ENCODE measurements at regions not wholly inside any gene's neighbourhood (a gene's known extent, or its start where the extent isn't known, plus 50 kb on each side); places are given as distances from the start of the nearest gene placed in this dataset.

DNA sequence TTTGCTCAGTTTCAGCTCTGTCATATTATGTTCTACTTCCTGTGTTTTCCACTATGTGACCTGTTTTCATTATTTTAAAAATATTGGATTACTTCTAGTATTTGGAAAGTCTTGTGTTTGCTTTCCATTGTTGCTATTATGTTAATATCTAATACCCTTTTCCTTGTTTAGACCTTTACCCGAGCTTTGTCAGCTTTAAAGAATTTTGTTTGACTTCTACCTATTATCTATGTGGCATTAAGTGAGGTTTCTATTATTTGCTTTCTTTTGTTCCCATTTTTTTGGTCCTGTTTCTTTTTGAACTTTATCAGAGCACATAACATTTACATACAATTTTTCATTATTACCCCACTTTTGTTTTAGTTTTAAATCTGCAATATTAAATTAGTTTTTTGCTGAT lies 202.7 kb downstream of the MANEA start:
- Histone ChIP-seq H3K36me3 (ENCODE audit: control insufficient read depth in 2 of 2, insufficient read depth in 2 of 2, low read length in 1 of 2) (no peaks in the 10 kb centered on the region), H3K4me3 (no peak overlapping the region), H3K9me3 (replicated peaks; ENCODE audit: control insufficient read depth, insufficient read depth, low read length) (no peaks in the 10 kb centered on the region), H3K79me2 (ENCODE audit: control insufficient read depth, insufficient read depth, low read length) (no peaks in the 10 kb centered on the region), H2AFZ (ENCODE audit: control insufficient read depth, low read depth, low read length) (no peak overlapping the region), H3K4me2 (ENCODE audit: control insufficient read depth, insufficient read depth) (no peak overlapping the region), H3K27ac (ENCODE audit: control insufficient read depth, insufficient read depth) (no peak overlapping the region), H3K9ac (ENCODE audit: control insufficient read depth, insufficient read depth, low read length) (no peak overlapping the region), H3K4me1 (ENCODE audit: control insufficient read depth, insufficient read depth, low read length) (no peaks in the 10 kb centered on the region), H3K27me3 (replicated peaks in 1 of 2; ENCODE audit: control insufficient read depth in 2 of 2, insufficient read depth in 2 of 2, low read length in 1 of 2) (no peaks in the 10 kb centered on the region), H4K20me1 (ENCODE audit: control insufficient read depth, insufficient read depth) (no peaks in the 10 kb centered on the region)
- ChIA-PET POLR2A (no interaction called here), RAD21 (ENCODE audit: unreplicated experiment) (no interaction called here), CTCF (no interaction called here), SMC1A (ENCODE audit: uncharacterized antibody, unreplicated experiment) (no interaction called here)
- ATAC-seq (no peak), DNase-seq (ENCODE audit: low read depth, low spot score) (no peak), FAIRE-seq (no peak)
- in situ Hi-C loops (cut with MboI) = no loop called here
- 6% methylated on average over 1 of the region's 1 CpG for WGBS (ENCODE audit: insufficient coverage, insufficient replicate concordance, low lambda C conversion rate, missing lambda C conversion rate)
- BruUV-seq (replicated peaks) = no TSS peak
- TF ChIP-seq HDAC2 (IDR thresholded peaks at IDR 0.05) (no peak), FOXK2 (IDR thresholded peaks at IDR 0.05) (no peak), USF1 (IDR thresholded peaks at IDR 0.05; ENCODE audit: borderline replicate concordance, extremely low read length, insufficient read depth, low read depth, low read length) (no peak), NRF1 (conservative IDR thresholded peaks at IDR 0.05; ENCODE audit: low read depth, low read length) (no peak), ESRRA (IDR thresholded peaks at IDR 0.05; ENCODE audit: low read length) (no peak), SMARCA5 (IDR thresholded peaks at IDR 0.05) (no peak), FOS (IDR thresholded peaks at IDR 0.05; ENCODE audit: borderline replicate concordance, extremely low read depth, insufficient read length) (no peak), HDAC6 (IDR thresholded peaks at IDR 0.05; ENCODE audit: unreplicated experiment) (no peak), SUPT20H (IDR thresholded peaks at IDR 0.05; ENCODE audit: borderline replicate concordance, control insufficient read depth, low read depth, low read length) (no peak), ZNF384 (IDR thresholded peaks at IDR 0.05; ENCODE audit: borderline replicate concordance, low read depth, low read length) (no peak), CBFB (IDR thresholded peaks at IDR 0.05; ENCODE audit: low read depth) (no peak), IRF3 (IDR thresholded peaks at IDR 0.05) (no peak), CREB1 (IDR thresholded peaks at IDR 0.05; ENCODE audit: low read depth) (no peak)
- TF ChIP-seq, protein P1, sequence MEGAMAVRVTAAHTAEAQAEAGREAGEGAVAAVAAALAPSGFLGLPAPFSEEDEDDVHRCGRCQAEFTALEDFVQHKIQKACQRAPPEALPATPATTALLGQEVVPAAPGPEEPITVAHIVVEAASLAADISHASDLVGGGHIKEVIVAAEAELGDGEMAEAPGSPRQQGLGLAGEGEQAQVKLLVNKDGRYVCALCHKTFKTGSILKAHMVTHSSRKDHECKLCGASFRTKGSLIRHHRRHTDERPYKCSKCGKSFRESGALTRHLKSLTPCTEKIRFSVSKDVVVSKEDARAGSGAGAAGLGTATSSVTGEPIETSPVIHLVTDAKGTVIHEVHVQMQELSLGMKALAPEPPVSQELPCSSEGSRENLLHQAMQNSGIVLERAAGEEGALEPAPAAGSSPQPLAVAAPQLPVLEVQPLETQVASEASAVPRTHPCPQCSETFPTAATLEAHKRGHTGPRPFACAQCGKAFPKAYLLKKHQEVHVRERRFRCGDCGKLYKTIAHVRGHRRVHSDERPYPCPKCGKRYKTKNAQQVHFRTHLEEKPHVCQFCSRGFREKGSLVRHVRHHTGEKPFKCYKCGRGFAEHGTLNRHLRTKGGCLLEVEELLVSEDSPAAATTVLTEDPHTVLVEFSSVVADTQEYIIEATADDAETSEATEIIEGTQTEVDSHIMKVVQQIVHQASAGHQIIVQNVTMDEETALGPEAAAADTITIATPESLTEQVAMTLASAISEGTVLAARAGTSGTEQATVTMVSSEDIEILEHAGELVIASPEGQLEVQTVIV (IDR thresholded peaks at IDR 0.05; ENCODE audit: borderline replicate concordance, partially characterized antibody) = no peak
- TF ChIP-seq, protein P2, sequence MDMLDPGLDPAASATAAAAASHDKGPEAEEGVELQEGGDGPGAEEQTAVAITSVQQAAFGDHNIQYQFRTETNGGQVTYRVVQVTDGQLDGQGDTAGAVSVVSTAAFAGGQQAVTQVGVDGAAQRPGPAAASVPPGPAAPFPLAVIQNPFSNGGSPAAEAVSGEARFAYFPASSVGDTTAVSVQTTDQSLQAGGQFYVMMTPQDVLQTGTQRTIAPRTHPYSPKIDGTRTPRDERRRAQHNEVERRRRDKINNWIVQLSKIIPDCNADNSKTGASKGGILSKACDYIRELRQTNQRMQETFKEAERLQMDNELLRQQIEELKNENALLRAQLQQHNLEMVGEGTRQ (IDR thresholded peaks at IDR 0.05; ENCODE audit: borderline replicate concordance, low read depth, low read length) = no peak
- intact Hi-C loops (cut with micrococcal nuclease; ENCODE audit: unreplicated experiment) = no loop called here

Data from GM12878 (cell line).